Liver (tissue), 8 donors: ENCODE measurements at regions not wholly inside any gene's neighbourhood (a gene's known extent, or its start where the extent isn't known, plus 50 kb on each side); places are given as distances from the start of the nearest gene placed in this dataset.

Experiments used
- DNase-seq: peaks from one replicate; pipeline ENCODE4 v3.0.0-alpha.2; 2017; ENCODE audit warnings: low spot score
- H3K27ac ChIP-seq, 2 donors: one replicate each; pipeline ENCODE4 v1.7.0; 2013; ENCODE audit warnings: inconsistent platforms in 2 of 2, low read length in 2 of 2, control low read depth in 1 of 2, low read depth in 1 of 2, mild to moderate bottlenecking in 1 of 2
- H3K27me3 ChIP-seq, 4 donors: one replicate each; pipeline versions ENCODE4 v1.6.1 to v1.7.0; 2013; ENCODE audit warnings: low read length in 3 of 4, inconsistent platforms in 1 of 4, mild to moderate bottlenecking in 1 of 4, moderate library complexity in 1 of 4; ENCODE audit not compliant: control insufficient read depth in 4 of 4, insufficient read depth in 4 of 4
- H3K36me3 ChIP-seq, 4 donors: one replicate each; pipeline versions ENCODE4 v1.6.1 to v1.7.0; 2013; ENCODE audit warnings: low read length in 3 of 4, mild to moderate bottlenecking in 3 of 4, low read depth in 1 of 4, moderate library complexity in 1 of 4; ENCODE audit not compliant: control insufficient read depth in 4 of 4, insufficient read depth in 3 of 4
- H3K4me1 ChIP-seq, 4 donors: one replicate each; pipeline versions ENCODE4 v1.6.1 to v1.7.0; 2013; ENCODE audit warnings: low read length in 3 of 4, mild to moderate bottlenecking in 3 of 4, moderate library complexity in 1 of 4; ENCODE audit not compliant: control insufficient read depth in 4 of 4, insufficient read depth in 4 of 4
- H3K4me3 ChIP-seq, 3 donors: one replicate each; pipeline versions ENCODE4 v1.6.1 to v1.7.0; 2013; ENCODE audit warnings: low read length in 3 of 3, control low read depth in 1 of 3, low read depth in 1 of 3, mild to moderate bottlenecking in 1 of 3
- H3K9ac ChIP-seq, 2 donors: one replicate each; pipeline ENCODE4 v1.7.0; 2013; ENCODE audit warnings: low read length in 2 of 2, mild to moderate bottlenecking in 2 of 2, moderate library complexity in 2 of 2, control low read depth in 1 of 2, low read depth in 1 of 2
- H3K9me3 ChIP-seq, 4 donors: one replicate each; pipeline versions ENCODE4 v1.6.1 to v1.7.0; 2013; ENCODE audit warnings: low read length in 3 of 4; ENCODE audit not compliant: control insufficient read depth in 4 of 4
- ATF3 ChIP-seq: IDR thresholded peaks from 2 replicates; pipeline ENCODE4 v1.6.1; 2016; ENCODE audit warnings: antibody characterized with exemption
- CTCF ChIP-seq: fragments of 150-350 bp; IDR thresholded peaks from 2 replicates; pipeline ENCODE4 v1.5.1; 2017; ENCODE audit warnings: improper control_type of control experiment, low read depth, low read length; ENCODE audit not compliant: missing input control
- EGR1 ChIP-seq, 2 donors: IDR thresholded peaks; 2 replicates each; pipeline ENCODE4 v1.6.1; 2016 to 2018; ENCODE audit warnings: antibody characterized with exemption in 2 of 2, low read depth in 2 of 2
- FOXA1 ChIP-seq: IDR thresholded peaks from 2 replicates; pipeline ENCODE4 v1.6.1; 2016; ENCODE audit warnings: antibody characterized with exemption
- FOXA2 ChIP-seq: IDR thresholded peaks from 2 replicates; pipeline ENCODE4 v1.6.1; 2016; ENCODE audit warnings: antibody characterized with exemption
- GABPA ChIP-seq, 2 donors: IDR thresholded peaks in 1 of 2; conservative IDR thresholded peaks in 1 of 2; 2 replicates each; pipeline ENCODE4 v1.6.1; 2016; ENCODE audit warnings: antibody characterized with exemption in 2 of 2, mild to moderate bottlenecking in 1 of 2, moderate library complexity in 1 of 2
- HNF4G ChIP-seq: IDR thresholded peaks from 2 replicates; pipeline ENCODE4 v1.6.1; 2016; ENCODE audit warnings: antibody characterized with exemption
- JUND ChIP-seq, 2 donors: IDR thresholded peaks; 2 replicates each; pipeline ENCODE4 v1.6.1; 2016; ENCODE audit warnings: antibody characterized with exemption in 2 of 2
- MAX ChIP-seq: IDR thresholded peaks from 2 replicates; pipeline ENCODE4 v1.6.1; 2016; ENCODE audit warnings: antibody characterized with exemption
- NR2F2 ChIP-seq: IDR thresholded peaks from 2 replicates; pipeline ENCODE4 v1.6.1; 2016; ENCODE audit warnings: antibody characterized with exemption
- REST ChIP-seq: IDR thresholded peaks from 2 replicates; pipeline ENCODE4 v1.6.1; 2016; ENCODE audit warnings: antibody characterized with exemption, mild to moderate bottlenecking
- RXRA ChIP-seq, 2 donors: IDR thresholded peaks; 2 replicates each; pipeline ENCODE4 v1.6.1; 2017 to 2018; ENCODE audit warnings: antibody characterized with exemption in 2 of 2, mild to moderate bottlenecking in 1 of 2
- SP1 ChIP-seq: IDR thresholded peaks from 2 replicates; pipeline ENCODE4 v1.6.1; 2018; ENCODE audit warnings: antibody characterized with exemption, mild to moderate bottlenecking
- TAF1 ChIP-seq: conservative IDR thresholded peaks from 2 replicates; pipeline ENCODE4 v1.6.1; 2016; ENCODE audit warnings: antibody characterized with exemption, mild to moderate bottlenecking
- YY1 ChIP-seq: IDR thresholded peaks from 2 replicates; pipeline ENCODE4 v1.6.1; 2016; ENCODE audit warnings: antibody characterized with exemption, mild to moderate bottlenecking
- ZBTB33 ChIP-seq: IDR thresholded peaks from 2 replicates; pipeline ENCODE4 v1.6.1; 2016; ENCODE audit warnings: antibody characterized with exemption
- WGBS: extraction: QIAGEN DNeasy Blood & Tissue Kit; methylation state at CpG from one replicate; pipeline ENCODE4 v1.1.7; 2013; 5-methylcytosine and 5-hydroxymethylcytosine counted together
- donor health status: healthy.
- donor health status: healthy.
- donor health status: healthy.
- donor health status: healthy.
- donor health status: healthy.

- 74% methylated on average over 9 of the region's 9 CpGs for WGBS
- Histone ChIP-seq H3K4me1 (no peaks in the 10 kb centered on the region), H3K27me3 (no peaks in the 10 kb centered on the region), H3K9me3 (peaks cover 0 to 4% (median 1%) of the 10 kb centered on the region in 4 donors), H3K36me3 (no peaks in the 10 kb centered on the region), H3K4me3 (no peak overlapping the region), H3K27ac (no peak overlapping the region), H3K9ac (no peak overlapping the region)
- DNase-seq = no peak
- TF ChIP-seq SP1 (no peak), RXRA (IDR thresholded peaks at IDR 0.05) (no peak), YY1 (no peak), HNF4G (no peak), GABPA (IDR thresholded peaks at IDR 0.05 in 1 of 2, conservative IDR thresholded peaks at IDR 0.05 in 1 of 2) (no peak)
Observed at GRCh38 chr1:24990779-24991641, 60.9 kb upstream of the RUNX3 start.

GRCh38 chr1:24990136-24990535 lies 60.1 kb upstream of the RUNX3 start:
- H3K4me3 ChIP-seq = no peak overlapping the region
- no peaks in the 10 kb centered on the region for H3K4me1 ChIP-seq
- H3K27me3 ChIP-seq = no peaks in the 10 kb centered on the region
- no peak for TF ChIP-seq NR2F2
- TF ChIP-seq FOXA1 = no peak
- TF ChIP-seq JUND (IDR thresholded peaks at IDR 0.05) = no peak
- no peak for TF ChIP-seq RXRA (IDR thresholded peaks at IDR 0.05)
- TF ChIP-seq REST = no peak
- TF ChIP-seq HNF4G = no peak
- TF ChIP-seq EGR1 (IDR thresholded peaks at IDR 0.05; ENCODE audit: low read depth in 2 of 2) = no peak
- no peak for TF ChIP-seq TAF1
- no peak for TF ChIP-seq FOXA2
- DNase-seq = no peak
- no peaks in the 10 kb centered on the region for H3K36me3 ChIP-seq
- H3K9me3 ChIP-seq = peaks cover 0 to 4% (median 1%) of the 10 kb centered on the region in 4 donors
- 84% methylated on average over 13 of the region's 13 CpGs for WGBS
- no peak overlapping the region for H3K9ac ChIP-seq
- no peak overlapping the region for H3K27ac ChIP-seq

- 89% methylated on average over 2 of the region's 2 CpGs for WGBS
- H3K4me1 ChIP-seq = no peaks in the 10 kb centered on the region
- H3K36me3 ChIP-seq = no peaks in the 10 kb centered on the region
- DNase-seq = no peak
- H3K9me3 ChIP-seq = peaks cover 0 to 4% (median 1%) of the 10 kb centered on the region in 4 donors
- H3K27ac ChIP-seq = no peak overlapping the region
- no peak overlapping the region for H3K4me3 ChIP-seq
- H3K9ac ChIP-seq = no peak overlapping the region
- H3K27me3 ChIP-seq = no peaks in the 10 kb centered on the region
- TF ChIP-seq ATF3 (no peak), RXRA (IDR thresholded peaks at IDR 0.05) (no peak), CTCF (no peak), HNF4G (no peak), MAX (no peak), ZBTB33 (no peak), FOXA2 (no peak), REST (no peak)
Observed at GRCh38 chr1:24989082-24989481, 59.0 kb upstream of the RUNX3 start.
